ENCODE measurements at regions not wholly inside any gene's neighbourhood (a gene's known extent, or its start where the extent isn't known, plus 50 kb on each side); places are given as distances from the start of the nearest gene placed in this dataset.

- no peak for DNase-seq (ENCODE audit: low read depth, low spot score)
These were observed 485.8 kb upstream of the CITED2 start for GRCh38 chr6:139860203-139860602.

GRCh38 chr6:139858429-139858828 lies 484.0 kb upstream of the CITED2 start:
- no peak for DNase-seq (ENCODE audit: low read depth, low spot score)

- no peak for DNase-seq (ENCODE audit: low read depth, low spot score)
These were observed 482.7 kb upstream of the CITED2 start for GRCh38 chr6:139857143-139857542.

- no peak for DNase-seq (ENCODE audit: low read depth, low spot score)
These were observed 482.1 kb upstream of the CITED2 start for GRCh38 chr6:139856562-139856961.

DNA sequence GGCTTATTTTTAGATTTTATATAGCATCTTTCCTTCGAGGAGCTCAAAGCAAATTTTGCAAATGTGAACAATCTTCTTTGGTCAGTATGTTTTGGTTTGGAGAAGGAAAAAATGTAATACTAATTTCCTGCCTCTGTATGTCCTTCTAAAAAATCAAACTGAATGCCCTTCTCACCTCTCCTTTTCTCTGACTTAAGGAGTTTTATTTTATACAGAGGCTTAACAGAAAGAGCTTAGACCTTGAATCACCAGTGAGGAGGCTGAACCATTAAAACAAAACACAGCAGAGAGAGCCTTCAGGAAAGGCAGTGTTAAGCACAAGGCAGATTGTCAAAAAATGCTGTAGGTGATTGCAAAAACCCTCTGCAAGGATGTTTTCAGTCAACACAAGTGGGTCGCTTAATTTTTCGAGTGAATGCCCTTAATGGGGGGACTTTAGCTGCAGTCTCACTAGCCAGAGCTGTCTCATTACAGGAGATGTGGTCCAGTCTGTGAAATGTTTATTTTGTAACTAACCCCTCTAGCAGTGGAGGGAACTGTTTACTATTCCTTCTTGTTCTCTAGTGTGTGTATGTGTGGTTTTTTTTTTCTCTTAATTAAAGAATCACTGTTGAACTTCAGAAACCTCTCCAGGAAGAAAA lies 481.3 kb upstream of the CITED2 start:
- no peak for DNase-seq (ENCODE audit: low read depth, low spot score)

DNA sequence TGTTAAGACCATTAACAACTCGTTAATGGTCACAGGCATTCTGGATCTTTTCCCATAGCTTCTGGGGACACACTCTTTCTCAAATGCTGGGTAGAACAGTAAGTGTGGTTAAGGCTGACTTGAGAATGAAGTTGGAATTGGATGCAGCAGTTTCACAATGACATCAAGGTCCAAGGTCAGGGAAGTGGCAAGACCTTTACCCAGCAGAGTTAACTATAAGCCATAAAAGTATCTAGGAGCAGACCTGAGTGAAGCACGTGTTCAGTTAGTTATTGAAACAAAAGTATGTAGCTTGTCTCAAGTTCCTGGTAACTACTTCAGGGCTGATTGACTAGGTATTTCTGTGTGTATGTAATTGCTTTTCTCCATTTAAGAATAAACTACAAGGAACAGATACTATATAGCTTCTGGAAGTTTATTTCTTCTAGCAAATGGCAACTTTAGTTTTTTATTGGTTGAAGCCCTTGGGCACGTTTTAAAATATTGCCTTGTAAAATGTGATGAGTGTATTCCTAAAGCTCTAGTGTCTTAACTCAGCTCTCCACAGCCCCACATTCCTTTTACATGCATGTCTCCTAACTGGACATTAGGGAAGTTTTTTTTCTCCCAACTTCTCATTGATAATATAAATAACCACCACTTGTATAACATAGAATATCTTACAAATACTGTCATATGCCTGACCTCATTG lies 479.0 kb upstream of the CITED2 start:
- no peak for DNase-seq (ENCODE audit: low read depth, low spot score)

DNA sequence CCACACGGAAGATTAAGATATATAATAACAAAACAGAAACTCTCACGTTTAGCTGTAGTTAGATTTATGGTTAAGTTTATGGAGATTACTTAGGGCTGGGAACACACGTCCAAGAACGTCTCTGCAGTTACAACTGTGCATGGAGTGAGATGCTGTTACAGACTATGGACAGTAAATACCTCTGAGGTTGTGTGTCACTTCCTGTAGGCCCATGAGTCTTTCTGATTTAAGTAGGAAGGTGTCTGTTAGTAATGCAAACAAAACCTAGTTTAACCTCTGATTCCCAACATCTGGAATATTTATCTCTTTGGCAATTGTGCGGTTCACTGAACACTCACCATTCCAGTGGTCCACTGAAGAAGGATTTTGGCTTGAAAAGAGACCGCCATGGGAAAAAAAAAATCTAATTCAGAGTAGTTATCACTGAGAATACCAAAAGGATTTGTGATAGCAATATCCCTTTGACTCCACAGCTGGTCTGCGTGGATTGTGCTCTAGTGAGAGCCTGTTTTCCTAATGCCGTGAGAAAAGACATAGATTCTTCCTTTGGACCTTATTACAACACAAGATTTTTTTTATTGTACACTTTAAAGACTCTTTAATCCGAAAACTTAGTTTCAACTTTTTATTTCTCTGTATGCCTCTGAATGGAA lies 478.2 kb upstream of the CITED2 start:
- DNase-seq (ENCODE audit: low read depth, low spot score) = no peak

DNA sequence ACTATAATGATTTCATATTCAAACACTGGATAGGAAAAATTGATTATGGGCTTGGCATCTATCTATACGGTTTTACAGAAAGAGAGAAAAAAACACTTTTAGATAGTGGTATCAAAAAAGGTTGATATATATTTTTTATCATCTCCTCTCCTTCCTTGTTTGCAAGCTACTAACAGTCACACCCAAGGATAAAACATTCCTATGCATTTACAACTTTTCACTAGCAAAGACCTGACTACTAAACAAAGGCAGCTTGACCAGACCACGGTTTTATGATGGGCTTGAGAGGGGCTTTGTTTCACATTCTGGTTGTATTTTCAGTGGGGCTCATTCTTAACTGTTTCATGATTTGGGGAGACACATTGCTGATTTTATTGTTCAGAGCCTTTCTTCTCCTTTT lies 477.6 kb upstream of the CITED2 start:
- no peak for DNase-seq (ENCODE audit: low read depth, low spot score)

DNA sequence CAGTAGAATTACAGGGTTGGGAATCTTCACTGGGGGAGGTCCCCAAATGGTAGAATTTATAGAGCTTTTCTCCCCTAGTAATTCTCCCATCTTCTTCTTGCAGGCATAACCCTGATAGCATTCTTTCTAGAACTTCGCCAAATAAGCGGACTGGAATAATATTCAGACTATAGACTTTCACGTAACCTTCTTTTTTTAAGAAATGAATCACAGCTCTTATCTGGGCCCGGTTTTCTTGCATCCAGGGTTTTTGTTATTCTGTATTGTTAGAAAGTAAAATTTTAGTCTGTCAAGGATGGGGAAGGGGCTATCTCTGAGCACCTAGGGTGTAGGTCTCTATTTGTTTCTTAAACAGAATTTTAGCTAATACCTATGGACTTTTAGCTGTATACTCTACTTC lies 476.8 kb upstream of the CITED2 start:
- DNase-seq (ENCODE audit: low read depth, low spot score) = no peak

- no peak for DNase-seq (ENCODE audit: low read depth, low spot score)
These were observed 476.1 kb upstream of the CITED2 start for GRCh38 chr6:139850512-139850911.

- no peak for DNase-seq (ENCODE audit: low read depth, low spot score)
These were observed 473.0 kb upstream of the CITED2 start for GRCh38 chr6:139847457-139847813.

- DNase-seq (ENCODE audit: low read depth, low spot score) = no peak
These were observed 472.3 kb upstream of the CITED2 start for GRCh38 chr6:139846538-139847456.

- DNase-seq (ENCODE audit: low read depth, low spot score) = no peak
These were observed 470.5 kb upstream of the CITED2 start for GRCh38 chr6:139844907-139845306.

DNA sequence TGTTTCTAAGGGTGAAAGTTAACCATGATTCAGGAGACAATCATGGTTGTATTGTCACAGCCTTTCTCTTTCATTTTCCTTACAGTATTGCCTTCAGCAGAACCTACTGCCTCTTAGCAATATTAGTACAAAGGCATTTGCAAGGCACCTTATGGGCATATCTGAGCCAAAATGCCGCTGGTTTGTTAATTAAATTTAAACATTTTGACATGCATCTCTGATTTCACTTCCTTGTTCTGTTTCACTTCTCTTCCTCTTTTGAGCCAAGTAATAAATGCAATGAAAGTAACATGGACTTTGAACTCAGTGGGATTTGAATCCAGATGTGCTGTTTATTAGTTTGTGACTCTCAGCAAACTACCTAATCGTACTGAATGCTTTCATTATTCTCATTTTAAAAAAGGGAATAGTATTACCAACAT lies 467.4 kb upstream of the CITED2 start:
- no peak for DNase-seq (ENCODE audit: low read depth, low spot score)

- DNase-seq (ENCODE audit: low read depth, low spot score) = no peak
These were observed 465.2 kb upstream of the CITED2 start for GRCh38 chr6:139839506-139840156.

GRCh38 chr6:139834232-139834631 lies 459.8 kb upstream of the CITED2 start:
- no peak for DNase-seq (ENCODE audit: low read depth, low spot score)

- DNase-seq (ENCODE audit: low read depth, low spot score) = no peak
These were observed 459.1 kb upstream of the CITED2 start for GRCh38 chr6:139833592-139833991.

DNA sequence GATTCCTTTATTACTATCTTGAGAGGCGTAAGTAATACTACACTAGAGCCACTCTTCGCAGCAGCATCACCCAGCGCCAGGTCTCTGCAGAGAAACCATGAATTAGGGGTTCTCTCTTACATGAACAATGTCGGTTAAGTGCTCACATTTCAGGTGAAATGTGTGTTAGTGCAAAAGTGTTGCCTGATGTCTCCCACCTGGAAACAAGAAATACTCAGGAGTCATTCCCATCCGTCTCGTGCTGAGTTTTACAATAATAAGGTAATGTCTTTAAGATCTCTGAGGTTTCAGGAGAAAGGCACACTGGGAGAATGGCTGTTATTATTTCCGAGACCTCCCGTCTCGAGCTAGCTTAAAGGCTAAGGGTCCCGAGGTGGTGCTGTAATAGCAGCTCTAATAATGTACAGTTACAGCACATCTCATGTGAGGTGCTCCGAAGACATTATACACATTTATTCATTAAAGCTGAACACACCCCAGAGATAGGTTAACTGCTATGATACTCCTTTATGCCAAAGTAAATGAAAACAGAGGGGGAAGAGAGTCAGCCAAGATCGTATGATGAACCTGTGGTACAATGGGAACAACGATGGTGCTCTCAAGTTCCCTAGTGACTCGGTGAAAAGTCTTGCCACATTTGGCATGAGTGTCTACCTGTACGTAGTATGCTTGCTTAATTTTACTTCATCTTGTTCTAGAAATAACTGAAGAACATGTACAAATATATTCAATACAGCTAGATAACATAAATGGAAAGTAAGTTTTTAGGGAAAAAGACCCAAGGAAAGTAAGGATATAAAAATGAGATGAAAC lies 458.3 kb upstream of the CITED2 start:
- DNase-seq (ENCODE audit: low read depth, low spot score) = no peak

DNA sequence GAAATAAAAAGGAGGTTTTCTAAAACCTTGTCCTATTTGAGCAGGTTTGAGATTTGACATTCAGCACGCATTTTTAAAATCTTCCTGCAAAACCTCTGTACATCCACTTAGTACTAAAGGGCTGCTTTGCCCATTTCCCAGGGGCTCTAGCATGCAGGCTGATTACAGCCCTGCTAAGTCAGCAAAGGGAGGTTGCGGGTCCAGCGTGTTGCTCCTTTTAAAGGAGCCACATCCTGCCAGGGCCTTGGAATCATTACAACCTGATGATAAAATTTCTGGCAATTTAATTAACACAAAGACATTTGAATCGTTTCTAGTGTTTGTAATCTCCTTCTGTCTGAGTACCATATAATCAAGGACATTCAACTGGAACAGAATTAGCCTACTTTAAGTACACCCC lies 455.1 kb upstream of the CITED2 start:
- DNase-seq (ENCODE audit: low read depth, low spot score) = no peak

GRCh38 chr6:139828751-139829519 lies 454.5 kb upstream of the CITED2 start:
- DNase-seq (ENCODE audit: low read depth, low spot score) = no peak

Data from smooth muscle cell of the brain vasculature (primary cell).